ENCODE measurements at regions not wholly inside any gene's neighbourhood (a gene's known extent, or its start where the extent isn't known, plus 50 kb on each side); places are given as distances from the start of the nearest gene placed in this dataset.

DNA sequence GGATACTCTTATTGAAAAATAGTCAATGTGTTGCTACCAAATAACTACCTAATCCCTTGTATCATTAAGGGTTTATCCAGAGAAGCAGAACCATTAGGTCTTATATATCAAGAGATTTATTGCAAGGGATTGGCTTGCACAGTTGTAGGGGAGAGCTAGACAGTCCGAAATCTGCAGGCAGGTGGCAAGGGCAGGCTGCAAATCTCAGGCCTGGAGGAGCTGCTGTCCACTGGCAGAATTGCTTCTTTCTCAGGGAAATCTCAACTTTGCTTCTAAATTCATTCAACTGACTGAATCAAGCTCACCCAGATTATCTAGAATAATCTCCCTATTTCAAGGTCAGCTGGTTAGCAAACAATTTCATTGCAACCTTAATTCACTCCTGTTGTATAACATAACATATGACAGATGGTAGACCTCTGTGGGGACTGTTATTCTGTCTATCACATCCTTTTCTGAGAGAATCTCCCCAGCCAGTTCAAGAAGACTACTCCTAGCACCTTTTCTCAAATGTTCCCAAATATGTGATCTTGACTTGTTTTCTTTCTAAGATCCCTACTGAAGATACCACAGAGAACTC lies 194.2 kb downstream of the NHLRC3 start:
- Histone ChIP-seq H3K27ac (no peak overlapping the region), H3K4me1 (ENCODE audit: insufficient read depth) (no peaks in the 10 kb centered on the region), H3K27me3 (no peaks in the 10 kb centered on the region), H3K36me3 (no peaks in the 10 kb centered on the region), H3K4me3 (no peak overlapping the region), H3K9me3 (no peaks in the 10 kb centered on the region)
- intact Hi-C loops (cut with DNase I) = no loop called here
- TF ChIP-seq EP300 (IDR thresholded peaks at IDR 0.05) = no peak
- TF ChIP-seq, protein P1, sequence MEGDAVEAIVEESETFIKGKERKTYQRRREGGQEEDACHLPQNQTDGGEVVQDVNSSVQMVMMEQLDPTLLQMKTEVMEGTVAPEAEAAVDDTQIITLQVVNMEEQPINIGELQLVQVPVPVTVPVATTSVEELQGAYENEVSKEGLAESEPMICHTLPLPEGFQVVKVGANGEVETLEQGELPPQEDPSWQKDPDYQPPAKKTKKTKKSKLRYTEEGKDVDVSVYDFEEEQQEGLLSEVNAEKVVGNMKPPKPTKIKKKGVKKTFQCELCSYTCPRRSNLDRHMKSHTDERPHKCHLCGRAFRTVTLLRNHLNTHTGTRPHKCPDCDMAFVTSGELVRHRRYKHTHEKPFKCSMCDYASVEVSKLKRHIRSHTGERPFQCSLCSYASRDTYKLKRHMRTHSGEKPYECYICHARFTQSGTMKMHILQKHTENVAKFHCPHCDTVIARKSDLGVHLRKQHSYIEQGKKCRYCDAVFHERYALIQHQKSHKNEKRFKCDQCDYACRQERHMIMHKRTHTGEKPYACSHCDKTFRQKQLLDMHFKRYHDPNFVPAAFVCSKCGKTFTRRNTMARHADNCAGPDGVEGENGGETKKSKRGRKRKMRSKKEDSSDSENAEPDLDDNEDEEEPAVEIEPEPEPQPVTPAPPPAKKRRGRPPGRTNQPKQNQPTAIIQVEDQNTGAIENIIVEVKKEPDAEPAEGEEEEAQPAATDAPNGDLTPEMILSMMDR (IDR thresholded peaks at IDR 0.05) = no peak
- no peak for TF ChIP-seq POLR2A (IDR thresholded peaks at IDR 0.05)
- no peak for DNase-seq
- 43 to 81% (median 49%) methylated on average over 1 of the region's 1 CpG for WGBS, 3 donors

DNA sequence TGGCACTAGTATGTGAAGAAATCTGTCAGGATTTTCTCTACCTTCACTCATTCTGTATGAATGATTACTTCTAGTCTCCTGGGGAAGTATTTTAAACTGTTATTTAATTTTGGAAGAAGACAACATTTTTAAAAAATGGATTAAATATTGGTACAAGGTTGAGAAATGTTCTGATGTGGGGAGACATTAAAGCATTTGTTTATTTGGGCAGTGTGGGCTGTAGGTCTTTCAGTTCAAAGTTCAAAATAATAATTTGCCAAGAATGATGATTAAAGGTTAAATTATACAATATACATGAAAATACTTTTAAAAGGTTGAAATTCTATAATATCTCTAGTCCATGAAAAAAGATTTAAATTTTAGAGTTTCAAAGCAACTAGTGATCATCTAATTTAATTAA lies 194.7 kb downstream of the NHLRC3 start:
- intact Hi-C loops (cut with DNase I) = no loop called here
- TF ChIP-seq EP300 (IDR thresholded peaks at IDR 0.05) (no peak), POLR2A (IDR thresholded peaks at IDR 0.05) (no peak)
- TF ChIP-seq, protein P1 (IDR thresholded peaks at IDR 0.05) = no peak
- Histone ChIP-seq H3K4me1 (ENCODE audit: insufficient read depth) (no peaks in the 10 kb centered on the region), H3K27me3 (no peaks in the 10 kb centered on the region), H3K27ac (no peak overlapping the region), H3K36me3 (no peaks in the 10 kb centered on the region), H3K9me3 (no peaks in the 10 kb centered on the region), H3K4me3 (no peak overlapping the region)
- DNase-seq = no peak

GRCh38 chr13:39233519-39233918 lies 195.3 kb downstream of the NHLRC3 start:
- WGBS, 3 donors = 74 to 83% (median 79%) methylated on average over 3 of the region's 3 CpGs
- TF ChIP-seq, protein P1 (IDR thresholded peaks at IDR 0.05) = no peak
- TF ChIP-seq POLR2A (IDR thresholded peaks at IDR 0.05) (no peak), EP300 (IDR thresholded peaks at IDR 0.05) (no peak)
- Histone ChIP-seq H3K27ac (no peak overlapping the region), H3K4me1 (ENCODE audit: insufficient read depth) (no peaks in the 10 kb centered on the region), H3K36me3 (no peaks in the 10 kb centered on the region), H3K27me3 (no peaks in the 10 kb centered on the region), H3K9me3 (no peaks in the 10 kb centered on the region), H3K4me3 (no peak overlapping the region)
- no peak for DNase-seq
- intact Hi-C loops (cut with DNase I) = no loop called here

GRCh38 chr13:39244561-39245230 lies 206.4 kb downstream of the NHLRC3 start:
- 82 to 90% (median 87%) methylated on average over 7 of the region's 7 CpGs for WGBS, 3 donors
- H3K4me1 ChIP-seq (ENCODE audit: insufficient read depth) = no peaks in the 10 kb centered on the region
- no peaks in the 10 kb centered on the region for H3K9me3 ChIP-seq
- H3K27me3 ChIP-seq = no peaks in the 10 kb centered on the region
- intact Hi-C loops (cut with DNase I) = no loop called here
- H3K36me3 ChIP-seq = no peaks in the 10 kb centered on the region
- TF ChIP-seq POLR2A (IDR thresholded peaks at IDR 0.05) = no peak
- no peak for TF ChIP-seq EP300 (IDR thresholded peaks at IDR 0.05)
- TF ChIP-seq, protein P1 (IDR thresholded peaks at IDR 0.05) = no peak
- H3K4me3 ChIP-seq = no peak overlapping the region
- DNase-seq = no peak
- H3K27ac ChIP-seq = no peak overlapping the region
